HG02938 (cell line): ENCODE measurements at regions not wholly inside any gene's neighbourhood (a gene's known extent, or its start where the extent isn't known, plus 50 kb on each side); places are given as distances from the start of the nearest gene placed in this dataset.
"Not testable (repeated sequence)": the region's sequence is repeated elsewhere in the genome, so short reads cannot be mapped to it uniquely, and the experiment has no call there.

Experiments used
- ATAC-seq: cut with Tn5 transposase; IDR thresholded peaks from one replicate; pipeline ENCODE4 v1.9.1; 2021; ENCODE audit warnings: mild to moderate bottlenecking, moderate library complexity; ENCODE audit not compliant: unreplicated experiment

DNA sequence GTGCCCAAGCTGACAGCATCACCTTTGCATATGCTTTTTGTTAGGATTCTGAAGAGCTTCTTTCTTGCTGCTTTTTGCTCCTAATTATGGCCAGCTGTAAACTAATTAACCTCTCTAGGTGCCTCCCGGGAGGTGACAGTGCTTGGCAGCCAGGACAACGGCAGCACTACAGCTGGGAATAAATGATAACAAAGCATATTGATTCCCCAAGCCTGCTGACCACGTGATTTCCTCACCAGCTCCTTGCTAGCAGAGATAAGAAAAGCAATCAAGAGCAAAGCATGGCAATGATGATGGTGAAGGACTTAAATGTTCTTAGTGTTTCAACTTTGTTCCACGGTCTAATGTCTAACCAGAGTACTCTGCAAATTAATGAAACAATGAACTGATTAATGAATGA, 1074.4 kb upstream of the GYPC start:
- no peak for ATAC-seq

DNA sequence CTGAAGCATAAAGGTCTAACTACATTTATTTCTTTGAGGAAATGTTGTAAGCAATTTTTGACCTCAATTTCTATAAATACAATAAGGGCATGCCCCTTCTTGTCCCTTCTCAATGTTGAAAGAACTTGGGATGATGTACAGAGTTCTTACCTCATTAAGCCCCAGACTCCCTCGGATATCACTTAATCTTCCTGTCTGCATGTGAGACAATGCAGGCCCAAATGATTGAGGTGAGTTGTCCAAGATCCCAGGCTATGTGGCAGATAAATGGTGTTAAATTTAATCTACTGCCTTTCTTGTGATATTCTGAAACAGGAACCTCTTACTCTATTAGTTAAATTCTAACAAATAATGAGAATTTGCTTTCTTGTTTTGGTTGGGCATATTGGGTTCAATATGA, 1073.4 kb upstream of the GYPC start:
- ATAC-seq, result no peak

GRCh38 chr2:125584732-125585131, 1071.2 kb upstream of the GYPC start:
- ATAC-seq, result no peak

- no peak for ATAC-seq
Measured at GRCh38 chr2:125588780-125589179, 1067.2 kb upstream of the GYPC start.

- no peak for ATAC-seq
Measured at GRCh38 chr2:125591954-125592353, 1064.0 kb upstream of the GYPC start.

DNA sequence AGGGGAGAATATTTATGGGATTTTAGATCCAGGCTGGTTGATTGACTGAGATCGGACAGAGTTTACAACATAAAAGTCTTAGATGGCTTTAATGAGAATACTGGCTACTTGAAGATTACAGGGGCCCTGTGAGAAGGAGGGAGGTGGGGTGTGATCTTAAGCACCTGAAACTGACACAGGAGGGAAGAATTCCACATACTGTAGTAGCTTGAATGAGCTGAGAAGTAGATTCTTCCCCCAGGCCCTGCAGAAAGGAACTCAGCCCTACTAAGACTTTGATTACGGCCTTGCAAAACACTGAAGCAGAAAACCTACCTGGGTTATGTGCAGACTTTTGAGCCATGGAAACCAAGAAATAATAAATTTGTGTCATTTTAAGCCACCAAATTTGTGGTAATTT, 1062.9 kb upstream of the GYPC start:
- ATAC-seq, result no peak

- no peak for ATAC-seq
Measured at GRCh38 chr2:125596612-125597011, 1059.3 kb upstream of the GYPC start.

DNA sequence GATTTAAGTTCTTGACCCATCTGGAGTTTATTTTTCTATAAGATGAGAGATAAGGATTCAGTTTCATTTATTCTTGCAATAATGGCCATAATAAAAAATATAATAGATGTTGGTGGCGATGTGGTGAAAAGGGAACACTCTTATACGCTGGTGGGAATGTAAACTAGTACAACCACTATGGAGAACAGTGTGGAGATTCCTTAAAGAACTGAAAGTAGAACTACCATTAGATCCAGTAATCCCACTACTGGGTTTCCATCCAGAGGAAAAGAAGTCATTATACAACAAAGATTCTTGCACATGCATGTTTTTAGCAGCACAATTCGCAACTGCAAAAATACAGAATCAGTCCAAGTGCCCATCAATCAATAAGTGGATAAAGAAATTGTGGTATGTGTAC, 1040.5 kb upstream of the GYPC start:
- no peak for ATAC-seq

GRCh38 chr2:125630377-125630776, 1025.6 kb upstream of the GYPC start:
- no peak for ATAC-seq

DNA sequence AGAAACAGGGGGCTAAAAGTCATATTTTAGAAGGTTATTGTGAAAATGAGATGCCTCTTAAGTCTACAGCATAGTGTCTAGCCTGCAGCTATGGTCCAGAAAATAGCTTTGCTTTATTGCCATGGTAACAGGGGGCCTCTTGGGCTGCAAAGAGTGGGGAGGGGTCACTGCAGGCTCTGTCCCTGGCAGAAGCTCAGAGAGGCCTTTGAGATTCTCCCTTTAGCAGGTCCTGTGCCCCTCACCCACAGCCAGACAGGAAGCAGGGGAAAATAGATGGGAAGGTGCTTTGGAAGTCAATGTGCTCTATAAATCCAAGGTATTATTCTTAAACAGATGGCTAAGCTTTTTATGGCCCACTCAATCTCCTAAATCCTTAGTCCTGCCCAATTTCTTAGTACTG, 1021.3 kb upstream of the GYPC start:
- ATAC-seq, result no peak

- ATAC-seq, result no peak
Measured at GRCh38 chr2:125638345-125638744, 1017.6 kb upstream of the GYPC start.

DNA sequence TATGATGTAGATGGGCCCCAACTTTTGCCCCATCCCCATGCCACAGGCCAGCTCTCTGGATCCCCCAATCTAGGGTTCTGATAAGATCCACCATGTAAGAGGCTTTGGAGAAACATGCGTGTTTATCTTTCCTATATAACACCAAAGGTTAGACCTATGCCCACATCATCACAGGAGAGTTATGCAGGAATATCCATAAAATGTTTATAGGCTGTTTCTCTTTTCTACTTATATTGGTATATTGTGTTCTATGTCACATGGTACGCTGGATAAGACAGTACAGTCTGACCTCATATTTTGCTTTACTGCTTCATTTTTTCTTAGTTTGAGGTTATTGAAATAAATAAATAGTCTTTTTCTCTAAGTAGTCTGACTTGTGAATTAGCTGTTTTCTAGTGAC, 1013.9 kb upstream of the GYPC start:
- ATAC-seq, result no peak

- no peak for ATAC-seq
Measured at GRCh38 chr2:125643128-125643527, 1012.8 kb upstream of the GYPC start.

DNA sequence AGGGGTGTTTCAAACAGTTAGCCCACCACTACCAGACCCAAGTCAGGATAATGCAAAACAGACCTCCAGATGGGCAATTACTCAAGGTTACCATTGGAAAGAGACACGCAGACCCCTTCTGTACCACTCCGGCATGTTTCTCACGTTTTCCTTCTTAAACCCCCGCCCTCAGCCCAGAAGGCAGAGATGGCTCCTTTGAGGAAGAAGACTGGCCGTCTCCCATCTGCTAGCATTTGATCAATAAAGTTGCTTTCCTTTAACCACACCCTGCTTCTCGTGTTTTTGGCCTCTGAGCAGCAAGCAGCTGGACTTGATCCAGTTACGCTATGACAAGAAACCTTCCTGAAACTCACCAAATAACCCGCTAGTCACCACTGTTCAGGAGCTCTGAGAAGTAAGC, 1012.4 kb upstream of the GYPC start:
- no peak for ATAC-seq

GRCh38 chr2:125644257-125644656, 1011.7 kb upstream of the GYPC start:
- ATAC-seq, result no peak

GRCh38 chr2:125652280-125652679, 1003.7 kb upstream of the GYPC start:
- no peak for ATAC-seq

- no peak for ATAC-seq
Measured at GRCh38 chr2:125654226-125654625, 1001.7 kb upstream of the GYPC start.

DNA sequence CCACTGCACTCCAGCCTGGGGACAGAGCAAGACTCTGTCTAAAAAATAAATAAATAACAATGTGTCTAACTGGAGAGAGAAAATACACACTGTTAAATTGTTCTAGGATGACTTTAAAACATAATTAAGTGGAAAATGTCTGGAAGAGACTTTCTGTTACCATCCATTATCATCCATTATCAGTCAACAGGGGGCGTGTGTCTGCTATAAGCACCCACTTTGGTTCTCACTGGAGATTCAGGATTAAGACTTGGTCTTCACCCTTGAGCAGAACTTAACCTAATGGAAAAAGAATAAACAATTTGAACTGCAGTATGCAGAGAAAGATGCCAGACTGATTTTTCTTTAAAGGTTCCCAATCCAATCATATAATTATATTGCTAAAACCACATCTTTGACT, 999.8 kb upstream of the GYPC start:
- no peak for ATAC-seq

DNA sequence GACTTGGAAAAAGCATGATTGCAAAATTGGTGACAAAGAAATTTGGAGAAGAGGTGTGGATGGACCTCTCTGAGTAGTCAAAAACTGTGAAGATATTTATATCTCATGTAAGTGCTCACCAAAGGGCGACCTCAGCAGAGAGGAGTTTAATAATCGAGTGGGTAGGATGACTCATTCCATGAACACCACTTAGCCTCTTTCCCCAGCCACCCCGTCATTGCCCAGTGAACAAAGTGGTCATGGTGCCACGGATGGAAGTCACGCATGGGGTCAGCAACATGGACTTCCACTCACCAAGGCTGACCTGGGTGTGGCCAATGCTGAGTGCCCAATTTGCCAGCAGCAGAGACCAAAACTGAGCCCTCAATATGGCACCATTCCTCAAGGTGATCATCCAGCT, 997.4 kb upstream of the GYPC start:
- no peak for ATAC-seq

DNA sequence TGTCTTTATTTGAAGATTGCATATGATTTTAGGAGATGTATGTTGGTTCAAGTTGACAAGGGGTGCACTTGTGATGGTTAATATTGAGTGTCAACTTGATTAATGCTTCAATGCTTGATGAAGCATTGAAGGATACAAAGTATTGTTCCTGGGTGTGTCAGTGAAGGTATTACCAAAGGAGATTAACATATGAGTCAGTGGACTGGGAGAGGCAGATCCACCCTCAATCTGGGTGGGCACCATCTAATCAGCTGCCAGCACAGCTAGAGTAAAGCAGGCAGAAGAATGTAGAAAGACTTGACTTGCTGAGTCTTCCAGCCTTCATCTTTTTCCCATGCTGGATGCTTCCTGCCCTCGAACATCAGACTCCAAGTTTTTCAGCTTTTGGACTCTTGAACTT, 995.6 kb upstream of the GYPC start:
- ATAC-seq, result not testable (repeated sequence)

- ATAC-seq, result no peak
Measured at GRCh38 chr2:125667630-125668029, 988.3 kb upstream of the GYPC start.

- no peak for ATAC-seq
Measured at GRCh38 chr2:125679903-125680302, 976.1 kb upstream of the GYPC start.

DNA sequence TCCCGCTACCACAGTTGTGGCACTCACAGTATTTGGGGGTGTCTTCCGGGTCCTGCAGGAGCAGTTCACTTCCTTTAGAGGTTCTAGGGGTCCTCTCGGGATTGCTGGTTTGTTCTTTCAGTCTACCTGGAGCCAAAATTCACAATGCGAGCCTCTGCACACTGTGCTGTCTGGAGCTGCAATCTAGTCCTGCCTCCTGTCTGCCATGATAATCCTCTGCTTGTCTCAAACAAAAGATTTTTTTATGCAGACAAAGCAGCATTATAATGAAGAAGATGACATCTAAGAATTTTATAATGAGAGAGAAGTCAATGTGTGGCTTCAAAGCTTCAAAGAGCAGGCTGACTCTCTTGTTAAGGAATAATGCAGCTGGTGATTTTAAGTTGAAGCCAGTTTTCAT, 975.1 kb upstream of the GYPC start:
- no peak for ATAC-seq

DNA sequence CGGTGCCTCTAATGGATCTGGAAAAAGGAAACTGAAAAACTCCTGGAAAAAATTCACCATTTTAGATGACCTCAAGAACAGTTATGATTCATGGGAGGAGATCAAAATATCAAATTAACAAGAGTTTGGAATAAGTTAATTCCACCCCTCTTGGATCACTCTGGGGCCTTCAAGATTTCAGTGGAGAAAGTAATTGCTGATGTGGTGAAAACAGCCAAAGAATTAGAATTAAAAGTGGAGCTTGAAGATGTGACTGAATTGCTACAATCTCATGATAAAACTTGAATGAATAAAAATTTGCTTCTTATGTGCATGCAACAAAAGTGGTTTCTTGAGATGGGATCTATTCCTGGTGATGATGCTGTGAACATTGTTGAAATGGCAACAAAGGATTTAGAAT, 974.4 kb upstream of the GYPC start:
- ATAC-seq, result no peak
